Hepatocyte (in vitro differentiated cells): ENCODE measurements at regions not wholly inside any gene's neighbourhood (a gene's known extent, or its start where the extent isn't known, plus 50 kb on each side); places are given as distances from the start of the nearest gene placed in this dataset.

Experiments
- DNase-seq: peaks from one replicate; pipeline ENCODE4 v3.0.0-alpha.2; 2016; ENCODE audit warnings: low spot score
- H2AFZ ChIP-seq: fragments of 200-600 bp; sonication (generic); 2 replicates; pipeline ENCODE4 v1.6.0; 2016; ENCODE audit warnings: antibody characterized with exemption, mild to moderate bottlenecking
- H3K27ac ChIP-seq: fragments of 200-600 bp; sonication (generic); 2 replicates; pipeline ENCODE4 v1.5.1; 2016; ENCODE audit warnings: mild to moderate bottlenecking
- H3K27me3 ChIP-seq: fragments of 200-600 bp; sonication (generic); 2 replicates; pipeline ENCODE4 v1.6.1; 2016
- H3K36me3 ChIP-seq: fragments of 200-600 bp; sonication (generic); replicated peaks from 2 replicates; pipeline ENCODE4 v1.5.1; 2016; ENCODE audit warnings: low read depth; ENCODE audit not compliant: insufficient read depth
- H3K4me1 ChIP-seq: fragments of 200-600 bp; sonication (generic); 2 replicates; pipeline ENCODE4 v1.5.1; 2016; ENCODE audit warnings: mild to moderate bottlenecking, moderate library complexity; ENCODE audit not compliant: insufficient read depth
- H3K4me2 ChIP-seq: fragments of 200-600 bp; sonication (generic); 2 replicates; pipeline ENCODE4 v1.6.0; 2016
- H3K4me3 ChIP-seq: fragments of 200-600 bp; sonication (generic); 2 replicates; pipeline ENCODE4 v1.5.1; 2016; ENCODE audit warnings: mild to moderate bottlenecking
- H3K79me2 ChIP-seq: fragments of 200-600 bp; sonication (generic); 2 replicates; pipeline ENCODE4 v1.6.0; 2017; ENCODE audit warnings: mild to moderate bottlenecking
- H3K9me2 ChIP-seq: fragments of 200-600 bp; sonication (generic); replicated peaks from 2 replicates; pipeline ENCODE4 v1.6.0; 2017; ENCODE audit warnings: mild to moderate bottlenecking; ENCODE audit not compliant: insufficient read depth
- H3K9me3 ChIP-seq: fragments of 200-600 bp; sonication (generic); 2 replicates; pipeline ENCODE4 v1.5.1; 2016; ENCODE audit warnings: low read depth, mild to moderate bottlenecking
- H4K20me1 ChIP-seq: fragments of 200-600 bp; sonication (generic); 2 replicates; pipeline ENCODE4 v1.6.0; 2016; ENCODE audit warnings: mild to moderate bottlenecking; ENCODE audit not compliant: insufficient read depth, poor library complexity, severe bottlenecking
- CTCF ChIP-seq: fragments of 200-600 bp; sonication (generic); IDR thresholded peaks from 2 replicates; pipeline ENCODE4 v1.5.1; 2016; ENCODE audit warnings: antibody characterized with exemption, mild to moderate bottlenecking; ENCODE audit not compliant: poor library complexity
- EZH2 ChIP-seq: fragments of 200-600 bp; sonication (generic); IDR thresholded peaks from 2 replicates; pipeline ENCODE4 v1.6.1; 2016; ENCODE audit warnings: antibody characterized with exemption, mild to moderate bottlenecking, borderline replicate concordance
- EZH2phosphoT487 ChIP-seq: fragments of 200-600 bp; sonication (generic); IDR thresholded peaks from one replicate; pipeline ENCODE4 v1.6.1; 2018; ENCODE audit warnings: antibody characterized with exemption, mild to moderate bottlenecking, low read depth, moderate library complexity; ENCODE audit not compliant: unreplicated experiment, severe bottlenecking
- WGBS: methylation state at CpG from one replicate; pipeline ENCODE4 v1.1.6; 2016; ENCODE audit warnings: low lambda C conversion rate; ENCODE audit errors: missing lambda C conversion rate; 5-methylcytosine and 5-hydroxymethylcytosine counted together

GRCh38 chr13:44136696-44137268, 236.8 kb upstream of the SERP2 start:
- H3K4me3 ChIP-seq = no peak overlapping the region
- no peak overlapping the region for H3K27ac ChIP-seq
- no peak overlapping the region for H3K4me2 ChIP-seq
- no peaks in the 10 kb centered on the region for H4K20me1 ChIP-seq
- H3K36me3 ChIP-seq = no peaks in the 10 kb centered on the region
- no peaks in the 10 kb centered on the region for H3K9me2 ChIP-seq
- no peaks in the 10 kb centered on the region for H3K79me2 ChIP-seq
- no peaks in the 10 kb centered on the region for H3K27me3 ChIP-seq
- DNase-seq = no peak
- no peaks in the 10 kb centered on the region for H3K9me3 ChIP-seq
- no peak overlapping the region for H2AFZ ChIP-seq
- WGBS = 91% methylated on average over 5 of the region's 5 CpGs
- H3K4me1 ChIP-seq = peaks cover 9% of the 10 kb centered on the region
- no peak for TF ChIP-seq EZH2phosphoT487
- TF ChIP-seq EZH2 = no peak
- no peak for TF ChIP-seq CTCF

GRCh38 chr13:44137466-44137865, 236.2 kb upstream of the SERP2 start:
- Histone ChIP-seq H3K36me3 (no peaks in the 10 kb centered on the region), H3K4me2 (no peak overlapping the region), H3K27ac (no peak overlapping the region), H3K9me2 (no peaks in the 10 kb centered on the region), H3K9me3 (no peaks in the 10 kb centered on the region), H3K27me3 (no peaks in the 10 kb centered on the region), H3K4me3 (no peak overlapping the region), H3K79me2 (no peaks in the 10 kb centered on the region), H2AFZ (no peak overlapping the region), H4K20me1 (no peaks in the 10 kb centered on the region), H3K4me1 (peaks cover 9% of the 10 kb centered on the region)
- DNase-seq = no peak
- 97% methylated on average over 1 of the region's 1 CpG for WGBS
- TF ChIP-seq CTCF (no peak), EZH2 (no peak), EZH2phosphoT487 (no peak)

GRCh38 chr13:44140146-44140545, 233.5 kb upstream of the SERP2 start:
- Histone ChIP-seq H3K4me2 (no peak overlapping the region), H3K27me3 (no peaks in the 10 kb centered on the region), H3K9me3 (no peaks in the 10 kb centered on the region), H3K4me1 (peaks cover 14% of the 10 kb centered on the region), H3K4me3 (no peak overlapping the region), H4K20me1 (no peaks in the 10 kb centered on the region), H3K9me2 (no peaks in the 10 kb centered on the region), H3K79me2 (no peaks in the 10 kb centered on the region), H3K36me3 (no peaks in the 10 kb centered on the region), H3K27ac (no peak overlapping the region), H2AFZ (no peak overlapping the region)
- DNase-seq = peak; percentile 48
- TF ChIP-seq EZH2phosphoT487 (no peak), EZH2 (no peak), CTCF (no peak)
- WGBS = 43% methylated on average over 7 of the region's 7 CpGs
